Ascending aorta (tissue), 2 donors: ENCODE measurements at regions not wholly inside any gene's neighbourhood (a gene's known extent, or its start where the extent isn't known, plus 50 kb on each side); places are given as distances from the start of the nearest gene placed in this dataset.

Experiments used
- DNase-seq, 2 donors: peaks; one replicate each; pipeline ENCODE4 v3.0.0-alpha.2; 2019; ENCODE audit warnings: low spot score in 2 of 2
- H3K27ac ChIP-seq, 2 donors: fragments of 200-600 bp; sonication (generic); one replicate each; pipeline ENCODE4 v1.5.1; 2016 to 2017; ENCODE audit warnings: mild to moderate bottlenecking in 1 of 2
- H3K27me3 ChIP-seq: fragments of 200-600 bp; sonication (generic); one replicate; pipeline ENCODE4 v1.5.1; 2017
- H3K36me3 ChIP-seq, 2 donors: fragments of 200-600 bp; sonication (generic); one replicate each; pipeline ENCODE4 v1.5.1; 2016
- H3K4me1 ChIP-seq, 2 donors: fragments of 200-600 bp; sonication (generic); one replicate each; pipeline ENCODE4 v1.5.1; 2016 to 2017; ENCODE audit warnings: mild to moderate bottlenecking in 1 of 2
- H3K4me3 ChIP-seq, 2 donors: fragments of 200-600 bp; sonication (generic); one replicate each; pipeline ENCODE4 v1.5.1; 2016 to 2017; ENCODE audit warnings: mild to moderate bottlenecking in 1 of 2
- H3K9me3 ChIP-seq, 2 donors: fragments of 200-600 bp; sonication (generic); one replicate each; pipeline ENCODE4 v1.5.1; 2016
- intact Hi-C: fragments of 100-400 bp; cut with DNase I; formaldehyde crosslinking; loops from one replicate; pipeline ENCODE4 v1.15.1; 2023
- TF ChIP-seq, protein P1 (sequence below), 3 experiments: fragments of 200-600 bp in 2 of 3; fragments of 450-650 bp in 1 of 3; sonication (generic) in 2 of 3; IDR thresholded peaks; one replicate each; pipeline ENCODE4 v1.5.1; 2016 to 2019; ENCODE audit warnings: antibody characterized with exemption in 3 of 3, mild to moderate bottlenecking in 1 of 3, moderate library complexity in 1 of 3

- TF ChIP-seq, protein P1, sequence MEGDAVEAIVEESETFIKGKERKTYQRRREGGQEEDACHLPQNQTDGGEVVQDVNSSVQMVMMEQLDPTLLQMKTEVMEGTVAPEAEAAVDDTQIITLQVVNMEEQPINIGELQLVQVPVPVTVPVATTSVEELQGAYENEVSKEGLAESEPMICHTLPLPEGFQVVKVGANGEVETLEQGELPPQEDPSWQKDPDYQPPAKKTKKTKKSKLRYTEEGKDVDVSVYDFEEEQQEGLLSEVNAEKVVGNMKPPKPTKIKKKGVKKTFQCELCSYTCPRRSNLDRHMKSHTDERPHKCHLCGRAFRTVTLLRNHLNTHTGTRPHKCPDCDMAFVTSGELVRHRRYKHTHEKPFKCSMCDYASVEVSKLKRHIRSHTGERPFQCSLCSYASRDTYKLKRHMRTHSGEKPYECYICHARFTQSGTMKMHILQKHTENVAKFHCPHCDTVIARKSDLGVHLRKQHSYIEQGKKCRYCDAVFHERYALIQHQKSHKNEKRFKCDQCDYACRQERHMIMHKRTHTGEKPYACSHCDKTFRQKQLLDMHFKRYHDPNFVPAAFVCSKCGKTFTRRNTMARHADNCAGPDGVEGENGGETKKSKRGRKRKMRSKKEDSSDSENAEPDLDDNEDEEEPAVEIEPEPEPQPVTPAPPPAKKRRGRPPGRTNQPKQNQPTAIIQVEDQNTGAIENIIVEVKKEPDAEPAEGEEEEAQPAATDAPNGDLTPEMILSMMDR (IDR thresholded peaks at IDR 0.05) = no peak
- Histone ChIP-seq H3K4me1 (no peaks in the 10 kb centered on the region), H3K9me3 (peaks cover 0 to 7% of the 10 kb centered on the region in 2 donors), H3K36me3 (no peaks in the 10 kb centered on the region), H3K27ac (no peak overlapping the region), H3K27me3 (no peaks in the 10 kb centered on the region), H3K4me3 (no peak overlapping the region)
- intact Hi-C loops = no loop called here
- no peak for DNase-seq
These were observed 166.3 kb upstream of the ZC3H12C start for GRCh38 chr11:109926941-109927340.

DNA sequence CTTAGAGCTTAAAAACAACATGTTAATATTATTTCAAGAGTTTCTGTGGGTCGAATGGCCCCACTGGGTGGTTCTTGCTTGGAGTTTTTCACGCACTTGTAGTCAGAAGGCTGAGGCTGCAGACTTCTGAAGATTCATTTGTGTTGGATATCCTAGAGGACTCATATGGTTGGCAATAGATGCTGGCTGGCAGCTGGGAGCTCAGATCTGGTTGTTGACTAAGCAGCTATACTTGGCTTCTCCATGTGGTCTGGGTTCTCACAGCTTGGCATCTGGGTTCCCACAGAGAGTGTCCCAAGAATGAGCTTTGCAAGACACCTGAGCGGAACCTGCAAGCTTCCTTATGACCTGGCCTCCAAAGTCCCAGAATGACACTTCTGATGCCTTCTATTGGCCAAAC, 163.9 kb upstream of the ZC3H12C start:
- no peak overlapping the region for H3K4me3 ChIP-seq
- no peak overlapping the region for H3K27ac ChIP-seq
- peaks cover 0 to 7% of the 10 kb centered on the region in 2 donors for H3K9me3 ChIP-seq
- no peaks in the 10 kb centered on the region for H3K4me1 ChIP-seq
- H3K27me3 ChIP-seq = no peaks in the 10 kb centered on the region
- TF ChIP-seq, protein P1 (IDR thresholded peaks at IDR 0.05) = no peak
- H3K36me3 ChIP-seq = no peaks in the 10 kb centered on the region
- intact Hi-C loops = no loop called here
- no peak for DNase-seq

GRCh38 chr11:109933126-109933525, 160.1 kb upstream of the ZC3H12C start:
- Histone ChIP-seq H3K9me3 (no peaks in the 10 kb centered on the region), H3K36me3 (no peaks in the 10 kb centered on the region), H3K27ac (no peak overlapping the region), H3K4me1 (no peaks in the 10 kb centered on the region), H3K4me3 (no peak overlapping the region), H3K27me3 (no peaks in the 10 kb centered on the region)
- intact Hi-C loops = no loop called here
- no peak for DNase-seq
- TF ChIP-seq, protein P1 (IDR thresholded peaks at IDR 0.05) = no peak

- intact Hi-C loops = no loop called here
- no peaks in the 10 kb centered on the region for H3K4me1 ChIP-seq
- no peaks in the 10 kb centered on the region for H3K9me3 ChIP-seq
- TF ChIP-seq, protein P1 (IDR thresholded peaks at IDR 0.05) = no peak
- no peak overlapping the region for H3K27ac ChIP-seq
- no peaks in the 10 kb centered on the region for H3K27me3 ChIP-seq
- H3K4me3 ChIP-seq = no peak overlapping the region
- no peak for DNase-seq
- no peaks in the 10 kb centered on the region for H3K36me3 ChIP-seq
These were observed 159.0 kb upstream of the ZC3H12C start for GRCh38 chr11:109934151-109934550.

- Histone ChIP-seq H3K27me3 (no peaks in the 10 kb centered on the region), H3K9me3 (no peaks in the 10 kb centered on the region), H3K4me3 (no peak overlapping the region), H3K27ac (no peak overlapping the region), H3K4me1 (no peaks in the 10 kb centered on the region), H3K36me3 (no peaks in the 10 kb centered on the region)
- TF ChIP-seq, protein P1 (IDR thresholded peaks at IDR 0.05) = no peak
- intact Hi-C loops = no loop called here
- no peak for DNase-seq
These were observed 156.5 kb upstream of the ZC3H12C start for GRCh38 chr11:109936661-109937180.

DNA sequence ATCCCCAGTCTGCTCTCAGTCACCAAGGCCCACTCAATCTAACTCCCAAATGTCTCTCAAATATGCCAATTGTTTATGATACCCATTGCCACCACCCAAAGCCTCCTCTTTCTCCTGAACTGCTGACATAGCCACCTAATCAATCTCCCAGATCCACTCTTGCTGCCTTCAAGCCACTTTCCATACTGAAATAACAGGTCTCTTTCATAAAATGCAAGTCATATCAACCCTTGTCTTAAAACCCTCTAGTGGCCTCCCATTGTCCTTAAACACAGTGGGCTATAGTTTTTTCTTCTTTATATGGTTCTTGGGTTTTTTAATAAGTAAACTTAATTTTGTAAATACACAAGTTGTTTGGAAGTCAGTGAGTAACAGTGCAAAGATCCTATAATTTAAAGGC, 155.2 kb upstream of the ZC3H12C start:
- TF ChIP-seq, protein P1 (IDR thresholded peaks at IDR 0.05) = no peak
- no peaks in the 10 kb centered on the region for H3K27me3 ChIP-seq
- no peak for DNase-seq
- H3K9me3 ChIP-seq = no peaks in the 10 kb centered on the region
- H3K4me3 ChIP-seq = no peak overlapping the region
- no peaks in the 10 kb centered on the region for H3K4me1 ChIP-seq
- intact Hi-C loops = no loop called here
- H3K36me3 ChIP-seq = no peaks in the 10 kb centered on the region
- H3K27ac ChIP-seq = no peak overlapping the region
